HEK293T (cell line): ENCODE measurements at regions not wholly inside any gene's neighbourhood (a gene's known extent, or its start where the extent isn't known, plus 50 kb on each side); places are given as distances from the start of the nearest gene placed in this dataset.
"Not testable (repeated sequence)": the region's sequence is repeated elsewhere in the genome, so short reads cannot be mapped to it uniquely, and the experiment has no call there.

Experiments used
- ARNT ChIP-seq: fragments of 450-650 bp; IDR thresholded peaks from 2 replicates; pipeline ENCODE4 v1.6.1; 2017; ENCODE audit warnings: mild to moderate bottlenecking
- BHLHE40 ChIP-seq: fragments of 450-650 bp; IDR thresholded peaks from 2 replicates; pipeline ENCODE4 v1.6.1; 2016; ENCODE audit warnings: mild to moderate bottlenecking, moderate library complexity, borderline replicate concordance
- CTBP1 ChIP-seq: fragments of 450-650 bp; IDR thresholded peaks from 2 replicates; pipeline ENCODE4 v1.6.1; 2016; ENCODE audit warnings: borderline replicate concordance
- FOXK2 ChIP-seq: fragments of 450-650 bp; IDR thresholded peaks from 2 replicates; pipeline ENCODE4 v1.6.1; 2016; ENCODE audit warnings: mild to moderate bottlenecking
- FOXM1 ChIP-seq: fragments of 450-650 bp; IDR thresholded peaks from 2 replicates; pipeline ENCODE4 v1.6.1; 2017; ENCODE audit warnings: mild to moderate bottlenecking, borderline replicate concordance
- HDGF ChIP-seq: fragments of 450-650 bp; IDR thresholded peaks from 2 replicates; pipeline ENCODE4 v1.6.1; 2017; ENCODE audit warnings: antibody characterized with exemption, borderline replicate concordance
- L3MBTL2 ChIP-seq: fragments of 450-650 bp; conservative IDR thresholded peaks from 2 replicates; pipeline ENCODE4 v1.6.1; 2016; ENCODE audit warnings: mild to moderate bottlenecking
- NFRKB ChIP-seq: fragments of 450-650 bp; IDR thresholded peaks from 2 replicates; pipeline ENCODE4 v1.6.1; 2016; ENCODE audit warnings: mild to moderate bottlenecking, moderate library complexity
- PKNOX1 ChIP-seq: fragments of 450-650 bp; IDR thresholded peaks from 2 replicates; pipeline ENCODE4 v1.6.1; 2016
- SP1 ChIP-seq: fragments of 450-650 bp; IDR thresholded peaks from 2 replicates; pipeline ENCODE4 v1.6.1; 2017
- SUZ12 ChIP-seq: fragments of 450-650 bp; IDR thresholded peaks from 2 replicates; pipeline ENCODE4 v1.6.1; 2016; ENCODE audit warnings: mild to moderate bottlenecking

- TF ChIP-seq BHLHE40, CTBP1, SP1, PKNOX1, NFRKB, SUZ12, L3MBTL2, ARNT, FOXM1, HDGF, FOXK2: not testable (repeated sequence)
These were observed 83.9 kb upstream of the PRSS3 start for GRCh38 chr9:33711418-33711817.
